ENCODE measurements at regions not wholly inside any gene's neighbourhood (a gene's known extent, or its start where the extent isn't known, plus 50 kb on each side); places are given as distances from the start of the nearest gene placed in this dataset.

- peaks cover 8% of the 10 kb centered on the region for H3K36me3 ChIP-seq (replicated peaks; ENCODE audit: low read depth, low read length)
- H3K4me3 ChIP-seq (ENCODE audit: low read length), result no peak overlapping the region
- no peaks in the 10 kb centered on the region for H3K27me3 ChIP-seq (ENCODE audit: low read depth, low read length)
- H3K27ac ChIP-seq (ENCODE audit: low read length), result no peak overlapping the region
- peak overlapping the region; percentile 48 for H3K4me2 ChIP-seq (ENCODE audit: low read length)
- no peaks in the 10 kb centered on the region for H3K9me3 ChIP-seq (ENCODE audit: insufficient read depth, low read length)
- H4K20me1 ChIP-seq (ENCODE audit: insufficient read depth, low read length), result no peaks in the 10 kb centered on the region
- H3K9ac ChIP-seq (ENCODE audit: low read length), result no peak overlapping the region
- peaks cover 40% of the 10 kb centered on the region for H3K4me1 ChIP-seq (ENCODE audit: low read length)
- no peak overlapping the region for H2AFZ ChIP-seq (ENCODE audit: low read depth, low read length)
- no peak for TF ChIP-seq EZH2phosphoT487 (IDR thresholded peaks at IDR 0.05; ENCODE audit: low read depth)
- TF ChIP-seq CTCF (IDR thresholded peaks at IDR 0.05; ENCODE audit: low read depth, low read length), result no peak
- H3K79me2 ChIP-seq (ENCODE audit: low read length), result no peaks in the 10 kb centered on the region
Observed at GRCh38 chr21:25494804-25495203, 112.5 kb downstream of the MRPL39 start.

GRCh38 chr21:25493722-25494121, 113.6 kb downstream of the MRPL39 start:
- Histone ChIP-seq H3K36me3 (replicated peaks; ENCODE audit: low read depth, low read length) (peaks cover 14% of the 10 kb centered on the region), H3K9me3 (ENCODE audit: insufficient read depth, low read length) (no peaks in the 10 kb centered on the region), H3K27ac (ENCODE audit: low read length) (no peak overlapping the region), H3K4me3 (ENCODE audit: low read length) (no peak overlapping the region), H3K4me1 (ENCODE audit: low read length) (peaks cover 51% of the 10 kb centered on the region), H3K9ac (ENCODE audit: low read length) (no peak overlapping the region), H3K79me2 (ENCODE audit: low read length) (no peaks in the 10 kb centered on the region), H3K27me3 (ENCODE audit: low read depth, low read length) (no peaks in the 10 kb centered on the region), H2AFZ (ENCODE audit: low read depth, low read length) (no peak overlapping the region), H4K20me1 (ENCODE audit: insufficient read depth, low read length) (no peaks in the 10 kb centered on the region), H3K4me2 (ENCODE audit: low read length) (no peak overlapping the region)
- TF ChIP-seq EZH2phosphoT487 (IDR thresholded peaks at IDR 0.05; ENCODE audit: low read depth) (no peak), CTCF (IDR thresholded peaks at IDR 0.05; ENCODE audit: low read depth, low read length) (no peak)

- Histone ChIP-seq H3K4me3 (ENCODE audit: low read length) (no peak overlapping the region), H3K27ac (ENCODE audit: low read length) (no peak overlapping the region; the same call in 1 of the 2 replicates), H3K4me1 (ENCODE audit: low read length) (peaks cover 69% of the 10 kb centered on the region), H3K4me2 (ENCODE audit: low read length) (no peak overlapping the region), H3K36me3 (replicated peaks; ENCODE audit: low read depth, low read length) (peaks cover 14% of the 10 kb centered on the region), H3K9ac (ENCODE audit: low read length) (no peak overlapping the region), H2AFZ (ENCODE audit: low read depth, low read length) (no peak overlapping the region), H4K20me1 (ENCODE audit: insufficient read depth, low read length) (no peaks in the 10 kb centered on the region), H3K79me2 (ENCODE audit: low read length) (no peaks in the 10 kb centered on the region), H3K9me3 (ENCODE audit: insufficient read depth, low read length) (no peaks in the 10 kb centered on the region), H3K27me3 (ENCODE audit: low read depth, low read length) (no peaks in the 10 kb centered on the region)
- TF ChIP-seq EZH2phosphoT487 (IDR thresholded peaks at IDR 0.05; ENCODE audit: low read depth) (no peak), CTCF (IDR thresholded peaks at IDR 0.05; ENCODE audit: low read depth, low read length) (no peak)
Observed at GRCh38 chr21:25491267-25491666, 116.0 kb downstream of the MRPL39 start.

GRCh38 chr21:25490742-25491141, 116.5 kb downstream of the MRPL39 start:
- no peak overlapping the region for H2AFZ ChIP-seq (ENCODE audit: low read depth, low read length)
- no peaks in the 10 kb centered on the region for H4K20me1 ChIP-seq (ENCODE audit: insufficient read depth, low read length)
- no peaks in the 10 kb centered on the region for H3K79me2 ChIP-seq (ENCODE audit: low read length)
- TF ChIP-seq EZH2phosphoT487 (IDR thresholded peaks at IDR 0.05; ENCODE audit: low read depth) (no peak), CTCF (IDR thresholded peaks at IDR 0.05; ENCODE audit: low read depth, low read length) (no peak)
- no peak overlapping the region for H3K4me3 ChIP-seq (ENCODE audit: low read length)
- no peaks in the 10 kb centered on the region for H3K9me3 ChIP-seq (ENCODE audit: insufficient read depth, low read length)
- no peak overlapping the region; the same call in 1 of the 2 replicates for H3K27ac ChIP-seq (ENCODE audit: low read length)
- no peaks in the 10 kb centered on the region for H3K27me3 ChIP-seq (ENCODE audit: low read depth, low read length)
- peaks cover 69% of the 10 kb centered on the region for H3K4me1 ChIP-seq (ENCODE audit: low read length)
- peaks cover 14% of the 10 kb centered on the region for H3K36me3 ChIP-seq (replicated peaks; ENCODE audit: low read depth, low read length)
- H3K9ac ChIP-seq (ENCODE audit: low read length), result no peak overlapping the region
- H3K4me2 ChIP-seq (ENCODE audit: low read length), result peak overlapping the region; percentile 2; the same call in 1 of the 2 replicates

Measured in OCI-LY3 (cell line).